ENCODE measurements at regions not wholly inside any gene's neighbourhood (a gene's known extent, or its start where the extent isn't known, plus 50 kb on each side); places are given as distances from the start of the nearest gene placed in this dataset.

DNA sequence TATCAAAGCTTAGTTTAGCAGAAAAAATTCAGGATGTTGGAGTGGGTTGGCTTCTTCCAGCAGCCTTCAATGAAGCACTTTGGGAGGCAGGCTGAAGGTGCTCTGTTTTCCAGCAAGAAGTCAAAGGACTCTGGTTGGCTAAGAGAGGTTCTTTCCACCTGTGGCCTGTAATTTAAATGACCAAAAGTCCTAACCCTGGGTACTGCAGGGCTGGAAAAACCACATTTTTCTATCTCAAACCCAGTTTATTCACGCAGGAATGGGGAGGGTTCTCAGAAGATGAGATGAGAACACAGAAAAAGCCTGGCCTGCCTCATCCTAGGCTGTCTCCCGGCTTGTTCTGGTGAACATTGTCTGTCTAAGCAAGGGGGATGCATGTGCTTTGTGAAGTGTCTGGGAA lies 68.6 kb upstream of the ZFHX3 start:
- TF ChIP-seq RAD21 (IDR thresholded peaks at IDR 0.05; ENCODE audit: insufficient read depth, low read depth, low read length) = no peak
- TF ChIP-seq, protein P1, sequence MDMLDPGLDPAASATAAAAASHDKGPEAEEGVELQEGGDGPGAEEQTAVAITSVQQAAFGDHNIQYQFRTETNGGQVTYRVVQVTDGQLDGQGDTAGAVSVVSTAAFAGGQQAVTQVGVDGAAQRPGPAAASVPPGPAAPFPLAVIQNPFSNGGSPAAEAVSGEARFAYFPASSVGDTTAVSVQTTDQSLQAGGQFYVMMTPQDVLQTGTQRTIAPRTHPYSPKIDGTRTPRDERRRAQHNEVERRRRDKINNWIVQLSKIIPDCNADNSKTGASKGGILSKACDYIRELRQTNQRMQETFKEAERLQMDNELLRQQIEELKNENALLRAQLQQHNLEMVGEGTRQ (IDR thresholded peaks at IDR 0.05; ENCODE audit: borderline replicate concordance, low read depth, low read length) = no peak
- no peak for TF ChIP-seq EZH2 (IDR thresholded peaks at IDR 0.05; ENCODE audit: borderline replicate concordance, control insufficient read depth, low read depth, low read length)
- no peak for TF ChIP-seq SRF (IDR thresholded peaks at IDR 0.05; ENCODE audit: low read depth in 2 of 2, low read length in 2 of 2)
- TF ChIP-seq, protein P2, sequence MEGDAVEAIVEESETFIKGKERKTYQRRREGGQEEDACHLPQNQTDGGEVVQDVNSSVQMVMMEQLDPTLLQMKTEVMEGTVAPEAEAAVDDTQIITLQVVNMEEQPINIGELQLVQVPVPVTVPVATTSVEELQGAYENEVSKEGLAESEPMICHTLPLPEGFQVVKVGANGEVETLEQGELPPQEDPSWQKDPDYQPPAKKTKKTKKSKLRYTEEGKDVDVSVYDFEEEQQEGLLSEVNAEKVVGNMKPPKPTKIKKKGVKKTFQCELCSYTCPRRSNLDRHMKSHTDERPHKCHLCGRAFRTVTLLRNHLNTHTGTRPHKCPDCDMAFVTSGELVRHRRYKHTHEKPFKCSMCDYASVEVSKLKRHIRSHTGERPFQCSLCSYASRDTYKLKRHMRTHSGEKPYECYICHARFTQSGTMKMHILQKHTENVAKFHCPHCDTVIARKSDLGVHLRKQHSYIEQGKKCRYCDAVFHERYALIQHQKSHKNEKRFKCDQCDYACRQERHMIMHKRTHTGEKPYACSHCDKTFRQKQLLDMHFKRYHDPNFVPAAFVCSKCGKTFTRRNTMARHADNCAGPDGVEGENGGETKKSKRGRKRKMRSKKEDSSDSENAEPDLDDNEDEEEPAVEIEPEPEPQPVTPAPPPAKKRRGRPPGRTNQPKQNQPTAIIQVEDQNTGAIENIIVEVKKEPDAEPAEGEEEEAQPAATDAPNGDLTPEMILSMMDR (IDR thresholded peaks at IDR 0.05 in 2 of 3, conservative IDR thresholded peaks at IDR 0.05 in 1 of 3; ENCODE audit: control insufficient read depth in 2 of 3, extremely low read depth in 1 of 3, insufficient read depth in 1 of 3, low read depth in 3 of 3, low read length in 3 of 3) = no peak
